ENCODE measurements at regions not wholly inside any gene's neighbourhood (a gene's known extent, or its start where the extent isn't known, plus 50 kb on each side); places are given as distances from the start of the nearest gene placed in this dataset.

DNA sequence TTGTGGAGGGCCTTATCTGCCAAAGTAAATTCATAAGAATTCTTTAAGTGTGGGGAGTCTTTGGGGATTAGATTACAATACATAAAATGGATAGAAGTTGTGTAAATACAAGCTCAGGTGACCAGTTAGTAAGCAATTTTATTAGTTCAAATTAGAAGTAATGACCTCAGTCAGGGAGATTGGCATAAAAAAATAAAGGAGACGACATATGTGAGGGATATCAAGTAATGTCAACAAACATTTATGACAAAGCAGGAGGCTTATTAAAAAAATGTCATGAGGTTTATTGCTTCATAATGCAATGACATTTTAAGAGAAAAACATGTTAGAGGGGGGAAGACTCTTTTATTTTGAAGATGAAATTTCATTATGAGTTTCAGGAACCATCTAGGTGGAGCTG, 1137.0 kb upstream of the PHF14 start:
- no peaks in the 10 kb centered on the region for H3K9me3 ChIP-seq (ENCODE audit: low read length)
- no peak overlapping the region for H3K9ac ChIP-seq (ENCODE audit: low read length)
- H3K27ac ChIP-seq (ENCODE audit: low read depth, low read length, poor library complexity, severe bottlenecking), result no peak overlapping the region
- TF ChIP-seq EZH2 (IDR thresholded peaks at IDR 0.05; ENCODE audit: borderline replicate concordance, low read length), result no peak
- TF ChIP-seq, protein P1, sequence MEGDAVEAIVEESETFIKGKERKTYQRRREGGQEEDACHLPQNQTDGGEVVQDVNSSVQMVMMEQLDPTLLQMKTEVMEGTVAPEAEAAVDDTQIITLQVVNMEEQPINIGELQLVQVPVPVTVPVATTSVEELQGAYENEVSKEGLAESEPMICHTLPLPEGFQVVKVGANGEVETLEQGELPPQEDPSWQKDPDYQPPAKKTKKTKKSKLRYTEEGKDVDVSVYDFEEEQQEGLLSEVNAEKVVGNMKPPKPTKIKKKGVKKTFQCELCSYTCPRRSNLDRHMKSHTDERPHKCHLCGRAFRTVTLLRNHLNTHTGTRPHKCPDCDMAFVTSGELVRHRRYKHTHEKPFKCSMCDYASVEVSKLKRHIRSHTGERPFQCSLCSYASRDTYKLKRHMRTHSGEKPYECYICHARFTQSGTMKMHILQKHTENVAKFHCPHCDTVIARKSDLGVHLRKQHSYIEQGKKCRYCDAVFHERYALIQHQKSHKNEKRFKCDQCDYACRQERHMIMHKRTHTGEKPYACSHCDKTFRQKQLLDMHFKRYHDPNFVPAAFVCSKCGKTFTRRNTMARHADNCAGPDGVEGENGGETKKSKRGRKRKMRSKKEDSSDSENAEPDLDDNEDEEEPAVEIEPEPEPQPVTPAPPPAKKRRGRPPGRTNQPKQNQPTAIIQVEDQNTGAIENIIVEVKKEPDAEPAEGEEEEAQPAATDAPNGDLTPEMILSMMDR (IDR thresholded peaks at IDR 0.05; ENCODE audit: low read length), result no peak
- H3K4me1 ChIP-seq (ENCODE audit: insufficient read depth, low read length, severe bottlenecking), result peaks cover 3% of the 10 kb centered on the region
- H4K20me1 ChIP-seq (ENCODE audit: insufficient read depth, low read length), result no peaks in the 10 kb centered on the region
- H3F3A ChIP-seq (ENCODE audit: insufficient read depth, low read length), result no peaks in the 10 kb centered on the region
- H3K27me3 ChIP-seq (ENCODE audit: insufficient read depth, low read length), result no peaks in the 10 kb centered on the region
- no peak overlapping the region for H3K4me2 ChIP-seq (ENCODE audit: low read length)
- no peaks in the 10 kb centered on the region for H3K9me2 ChIP-seq (ENCODE audit: low read depth, low read length)
- no peak overlapping the region for H2AFZ ChIP-seq (ENCODE audit: low read length)
- no peak overlapping the region for H3K4me3 ChIP-seq (ENCODE audit: low read depth, low read length, poor library complexity, severe bottlenecking)
- H3K36me3 ChIP-seq (ENCODE audit: insufficient read depth, low read length), result no peaks in the 10 kb centered on the region
- H3K79me2 ChIP-seq (ENCODE audit: insufficient read depth, low read length), result no peaks in the 10 kb centered on the region

DNA sequence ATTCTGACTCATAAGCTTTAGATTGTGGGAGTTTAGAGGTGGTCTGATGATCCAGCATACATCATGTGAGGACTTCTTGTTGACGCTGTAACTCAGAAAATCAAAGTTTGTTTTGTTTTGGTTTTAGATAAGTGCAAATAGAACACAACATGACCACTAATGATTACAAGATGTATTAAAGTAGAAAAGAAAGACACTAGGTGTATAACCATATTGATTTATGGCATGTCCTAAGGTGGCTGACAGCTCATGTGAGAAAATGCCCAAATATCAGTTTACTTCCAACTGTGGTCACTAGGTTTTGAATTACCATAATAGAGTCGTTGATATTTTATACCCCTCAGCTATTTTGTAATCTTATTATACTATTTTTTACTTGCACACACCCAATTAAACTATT, 1131.4 kb upstream of the PHF14 start:
- H4K20me1 ChIP-seq (ENCODE audit: insufficient read depth, low read length), result no peaks in the 10 kb centered on the region
- no peak overlapping the region for H3K9ac ChIP-seq (ENCODE audit: low read length)
- H3K4me1 ChIP-seq (ENCODE audit: insufficient read depth, low read length, severe bottlenecking), result peaks cover 15% of the 10 kb centered on the region
- no peak overlapping the region for H3K4me2 ChIP-seq (ENCODE audit: low read length)
- no peaks in the 10 kb centered on the region for H3K9me3 ChIP-seq (ENCODE audit: low read length)
- H3K27me3 ChIP-seq (ENCODE audit: insufficient read depth, low read length), result no peaks in the 10 kb centered on the region
- H2AFZ ChIP-seq (ENCODE audit: low read length), result no peak overlapping the region; the same call in 1 of the 2 replicates
- H3K36me3 ChIP-seq (ENCODE audit: insufficient read depth, low read length), result no peaks in the 10 kb centered on the region
- H3K4me3 ChIP-seq (ENCODE audit: low read depth, low read length, poor library complexity, severe bottlenecking), result no peak overlapping the region
- H3K27ac ChIP-seq (ENCODE audit: low read depth, low read length, poor library complexity, severe bottlenecking), result no peak overlapping the region
- H3K79me2 ChIP-seq (ENCODE audit: insufficient read depth, low read length), result no peaks in the 10 kb centered on the region
- TF ChIP-seq, protein P1 (IDR thresholded peaks at IDR 0.05; ENCODE audit: low read length), result no peak
- TF ChIP-seq EZH2 (IDR thresholded peaks at IDR 0.05; ENCODE audit: borderline replicate concordance, low read length), result no peak
- H3K9me2 ChIP-seq (ENCODE audit: low read depth, low read length), result no peaks in the 10 kb centered on the region
- H3F3A ChIP-seq (ENCODE audit: insufficient read depth, low read length), result 0 out of 2 replicates have a peak, but pooled peaks cover 3% of the 10 kb centered on the region

DNA sequence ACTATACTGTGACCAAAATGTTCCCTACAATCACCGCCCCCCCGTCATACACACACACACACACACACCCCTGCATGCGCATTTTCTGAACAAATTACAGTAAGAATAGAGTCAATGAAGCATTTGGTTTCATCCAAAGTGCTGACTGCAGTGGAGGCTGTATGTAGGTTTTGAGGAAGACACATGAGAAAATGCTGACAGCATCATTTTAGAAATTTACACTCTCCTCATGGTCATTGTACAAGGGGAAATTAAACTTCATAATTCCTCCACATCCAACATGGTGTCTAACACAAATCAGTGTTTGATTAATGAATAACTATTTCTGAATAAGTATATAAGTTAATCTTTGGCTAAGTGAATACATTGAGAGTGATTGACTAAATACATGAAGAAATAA, 1126.8 kb upstream of the PHF14 start:
- TF ChIP-seq, protein P1 (IDR thresholded peaks at IDR 0.05; ENCODE audit: low read length), result no peak
- TF ChIP-seq EZH2 (IDR thresholded peaks at IDR 0.05; ENCODE audit: borderline replicate concordance, low read length), result no peak
- Histone ChIP-seq H3K4me1 (ENCODE audit: insufficient read depth, low read length, severe bottlenecking) (peaks cover 15% of the 10 kb centered on the region), H3K9me2 (ENCODE audit: low read depth, low read length) (no peaks in the 10 kb centered on the region), H3K9me3 (ENCODE audit: low read length) (no peaks in the 10 kb centered on the region), H4K20me1 (ENCODE audit: insufficient read depth, low read length) (no peaks in the 10 kb centered on the region), H3K27ac (ENCODE audit: low read depth, low read length, poor library complexity, severe bottlenecking) (no peak overlapping the region), H3K9ac (ENCODE audit: low read length) (no peak overlapping the region), H3K4me3 (ENCODE audit: low read depth, low read length, poor library complexity, severe bottlenecking) (no peak overlapping the region), H3F3A (ENCODE audit: insufficient read depth, low read length) (0 out of 2 replicates have a peak, but pooled peaks cover 3% of the 10 kb centered on the region), H2AFZ (ENCODE audit: low read length) (peak overlapping the region; percentile 79; the same call in 1 of the 2 replicates), H3K4me2 (ENCODE audit: low read length) (no peak overlapping the region), H3K36me3 (ENCODE audit: insufficient read depth, low read length) (no peaks in the 10 kb centered on the region), H3K27me3 (ENCODE audit: insufficient read depth, low read length) (no peaks in the 10 kb centered on the region), H3K79me2 (ENCODE audit: insufficient read depth, low read length) (no peaks in the 10 kb centered on the region)

Measured in OCI-LY1 (cell line).